Caki2 (cell line): ENCODE measurements at regions not wholly inside any gene's neighbourhood (a gene's known extent, or its start where the extent isn't known, plus 50 kb on each side); places are given as distances from the start of the nearest gene placed in this dataset.

ENCODE experiments used
- DNase-seq: peaks from one replicate; pipeline ENCODE4 v3.0.0-alpha.2; 2015; ENCODE audit warnings: low read depth
- in situ Hi-C: cut with HindIII; loops from 2 replicates; pipeline ENCODE4 v1.10.0; 2016; ENCODE audit warnings: low sequenced_read_pairs, low pct_unique_long_range_greater_than_20kb, mixed read lengths

DNA sequence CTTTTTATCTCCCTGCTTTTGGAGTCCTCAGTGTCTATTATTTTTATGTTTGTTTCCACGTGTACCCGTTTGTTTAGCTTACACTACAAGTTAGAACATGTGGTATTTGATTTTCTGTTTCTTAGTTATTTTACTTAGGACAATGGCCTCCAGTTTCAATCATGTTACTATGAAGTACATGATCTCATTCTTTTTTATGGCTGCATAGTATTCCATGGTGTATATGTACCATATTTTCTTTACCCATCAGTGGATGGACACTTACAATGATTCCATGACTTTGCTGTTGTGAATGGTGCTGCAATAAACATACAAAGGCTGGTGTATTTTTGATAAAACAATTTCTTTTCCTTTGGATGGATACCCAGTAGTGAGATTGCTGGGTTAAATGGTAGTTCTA is 269.5 kb downstream of the HS3ST3A1 start:
- DNase-seq = no peak
- in situ Hi-C loops = no loop called here

DNA sequence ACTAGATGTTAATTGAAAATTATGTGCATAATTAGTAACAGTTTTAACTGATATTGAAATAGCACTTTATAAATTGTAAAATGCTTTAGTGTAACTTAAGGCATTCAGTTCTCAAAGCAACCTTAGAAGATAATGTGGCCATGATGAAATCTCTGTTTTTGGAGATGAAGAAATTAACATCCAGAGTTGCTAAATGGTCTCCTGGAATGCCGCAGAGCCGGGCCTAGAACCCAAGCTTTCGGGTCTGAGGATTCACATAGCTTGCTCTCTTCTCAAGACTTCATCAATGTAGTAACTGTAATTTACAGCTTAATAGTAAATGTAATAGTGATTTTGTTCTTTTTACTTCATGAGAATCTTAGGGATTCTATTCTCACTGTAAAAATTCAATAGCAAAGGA is 272.3 kb downstream of the HS3ST3A1 start:
- in situ Hi-C loops = no loop called here

DNA sequence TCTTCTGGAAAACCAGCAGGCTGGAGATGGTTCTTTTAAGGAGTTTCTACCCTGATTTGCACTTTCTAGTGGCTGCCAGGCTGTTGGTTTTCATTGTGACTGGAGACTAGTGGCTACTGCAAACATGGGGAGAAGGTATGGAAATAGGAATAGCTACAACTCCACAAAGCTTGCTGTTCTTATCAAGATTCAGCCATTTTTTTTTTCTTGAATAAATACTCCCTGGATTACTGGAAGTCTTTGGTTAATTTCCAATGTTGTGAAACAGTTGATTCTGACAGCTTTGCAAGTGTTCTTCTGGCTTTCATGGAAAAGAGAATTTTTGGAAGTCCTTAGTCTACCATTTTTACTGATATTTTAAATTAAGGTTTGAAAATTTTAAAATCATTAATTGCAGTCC is 277.7 kb downstream of the HS3ST3A1 start:
- no peak for DNase-seq
- in situ Hi-C loops = no loop called here

More for the DNA sequence above, 272.3 kb downstream of the HS3ST3A1 start:
- no peak for DNase-seq

DNA sequence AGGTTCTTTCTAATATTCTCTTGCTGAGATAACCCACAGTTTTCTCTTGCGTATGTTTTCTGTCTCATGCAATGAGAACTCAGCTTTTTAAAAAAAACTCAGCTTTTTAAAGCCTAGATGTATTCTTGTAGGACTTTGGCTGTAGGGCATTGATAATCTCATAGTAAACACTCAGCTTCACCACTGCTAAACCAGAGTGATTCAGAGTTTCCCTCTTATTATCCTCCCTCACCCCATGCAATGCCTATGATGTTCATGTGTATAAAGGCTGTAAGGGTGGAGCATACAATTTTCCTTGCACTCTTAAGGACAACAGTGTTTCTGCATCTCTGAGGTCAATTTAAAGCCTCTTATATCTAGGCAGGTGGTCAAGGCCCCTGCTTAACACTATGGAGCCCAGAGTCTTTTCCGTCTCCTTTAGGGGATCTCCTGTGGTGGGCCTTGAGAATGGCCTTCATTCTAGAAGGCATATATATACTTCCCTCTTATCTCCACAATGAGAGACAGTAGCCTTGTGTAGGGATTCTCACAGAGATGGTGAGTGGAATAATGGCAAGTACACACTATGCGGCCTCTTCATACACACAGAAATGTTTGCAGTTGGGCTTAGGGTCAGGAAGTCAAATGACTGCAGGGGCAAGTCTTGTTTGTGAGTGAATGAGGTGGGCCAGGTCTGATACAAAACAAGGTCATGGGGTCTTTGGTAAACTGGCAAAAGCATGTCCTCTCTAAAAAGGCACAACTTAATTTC is 279.6 kb downstream of the HS3ST3A1 start:
- in situ Hi-C loops = no loop called here
- no peak for DNase-seq

DNA sequence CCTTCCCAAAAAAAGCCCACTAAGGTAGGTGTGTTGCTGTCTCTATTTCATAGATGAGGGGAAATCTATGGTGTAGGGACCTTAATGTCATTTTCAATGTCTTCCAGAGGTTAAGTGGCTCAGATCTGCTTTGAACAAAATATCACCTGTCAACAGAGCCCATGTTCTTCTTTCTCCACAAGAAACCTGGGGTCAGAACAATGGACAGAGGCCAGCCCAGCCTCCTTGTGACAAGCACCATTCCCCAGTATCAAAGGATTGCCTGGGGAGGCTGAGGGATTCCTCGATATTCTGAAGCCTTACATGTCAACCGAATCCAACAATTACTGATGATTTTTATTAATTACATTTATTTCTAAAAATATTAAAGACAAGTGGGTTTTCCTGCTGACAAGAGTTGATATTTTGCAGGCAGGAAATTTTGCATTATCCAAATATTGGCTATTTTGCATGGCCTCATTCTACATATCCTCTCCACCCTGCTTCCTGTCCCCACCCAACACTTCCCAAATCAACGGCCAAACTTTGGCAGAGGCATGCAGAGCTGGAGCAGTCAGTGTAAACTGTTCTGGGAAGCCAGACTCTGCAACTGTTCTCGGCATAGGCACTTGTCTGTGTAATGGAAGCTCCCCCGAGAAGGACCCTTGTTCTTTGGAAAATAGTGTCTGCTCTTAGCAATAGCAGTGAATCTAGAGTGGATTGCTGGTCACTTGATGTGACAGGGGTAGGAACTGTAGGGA is 281.5 kb downstream of the HS3ST3A1 start:
- DNase-seq = no peak

DNA sequence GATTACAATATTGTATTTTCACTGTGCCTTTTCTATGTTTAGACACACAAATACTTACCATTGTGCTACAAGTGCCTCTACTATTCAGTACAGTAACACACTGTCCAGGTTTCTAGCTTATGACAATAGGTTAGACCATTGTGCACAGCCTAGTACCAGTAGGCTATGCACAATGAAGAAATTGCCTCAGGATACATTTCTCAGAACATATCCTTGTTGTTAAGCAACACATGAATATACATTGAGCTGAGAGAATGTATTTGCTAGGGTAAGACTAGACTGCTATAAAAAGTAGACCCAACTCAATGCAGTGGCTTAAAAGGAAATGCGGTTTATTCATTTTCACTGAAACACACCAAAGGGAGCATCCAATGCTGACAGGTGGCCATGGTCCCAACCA is 285.1 kb downstream of the HS3ST3A1 start:
- DNase-seq = no peak
- in situ Hi-C loops = no loop called here

More for the DNA sequence above, 281.5 kb downstream of the HS3ST3A1 start:
- in situ Hi-C loops = no loop called here

DNA sequence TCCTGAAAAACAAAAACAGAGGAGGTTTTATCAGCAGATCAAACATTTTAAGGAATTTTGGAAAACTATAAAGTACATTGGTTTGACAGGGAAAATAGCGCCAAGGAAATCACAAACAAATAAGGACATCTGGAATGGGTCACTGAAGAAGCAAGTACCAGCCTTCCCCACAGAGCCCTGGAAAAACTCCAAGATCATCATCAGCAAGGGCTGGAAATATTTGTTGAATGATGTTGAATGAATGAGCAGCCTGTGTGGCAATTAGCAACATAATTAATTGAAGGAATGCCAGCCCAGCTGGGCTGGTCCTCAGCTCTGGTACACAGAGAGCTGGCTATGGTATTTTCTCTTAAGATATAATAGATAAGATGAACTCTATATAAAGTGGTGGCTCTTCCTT is 290.4 kb downstream of the HS3ST3A1 start:
- DNase-seq = peak; percentile 5
- in situ Hi-C loops = no loop called here

DNA sequence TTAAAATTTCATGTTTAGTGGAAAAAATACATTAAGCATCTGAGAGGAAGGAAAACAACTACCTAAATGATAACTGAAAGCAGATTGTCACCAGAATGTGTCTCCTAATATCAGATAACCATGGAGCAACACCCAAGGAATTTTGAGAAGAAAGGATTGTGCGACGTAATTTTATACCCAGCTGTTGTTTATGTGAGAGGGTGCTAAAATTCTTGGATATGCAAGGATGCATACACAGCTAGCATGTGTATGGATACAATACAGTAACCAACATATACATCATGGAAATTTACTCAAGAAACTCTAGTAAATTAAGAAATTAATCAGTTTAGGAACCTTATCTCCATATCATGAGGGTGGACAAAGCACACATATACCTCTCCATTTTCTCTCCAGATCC is 290.9 kb downstream of the HS3ST3A1 start:
- DNase-seq = no peak
- in situ Hi-C loops = no loop called here

DNA sequence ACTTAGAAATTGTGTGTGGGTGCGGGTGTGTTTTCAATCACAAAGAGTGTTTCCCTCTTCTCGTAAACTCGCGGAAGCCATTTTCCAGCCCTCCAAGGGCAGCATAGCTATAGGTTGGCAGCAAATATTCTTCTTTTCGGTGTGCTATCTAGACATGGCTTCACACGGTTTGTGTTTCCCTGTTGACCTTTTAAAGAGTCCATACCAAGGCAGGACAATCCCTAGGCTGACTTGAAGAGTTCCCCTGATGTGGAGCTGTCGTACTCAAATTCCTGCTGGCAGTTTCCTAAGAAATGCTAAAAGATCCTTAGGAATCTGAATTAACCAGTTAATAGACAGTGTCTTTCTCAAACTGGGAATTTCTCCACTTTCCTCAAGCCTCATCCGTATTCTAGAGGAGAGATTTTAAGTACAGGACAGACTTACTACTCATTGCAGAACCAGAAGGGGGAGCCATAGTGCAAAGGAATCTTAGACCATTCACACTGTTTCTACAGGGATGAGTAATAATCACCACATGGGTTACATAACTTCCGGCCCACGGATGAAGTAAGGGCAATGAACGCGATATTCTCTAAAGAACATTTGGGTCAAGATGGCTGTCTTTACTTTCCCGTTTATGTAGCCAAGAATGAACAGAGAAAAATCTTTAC is 288.6 kb upstream of the ELAC2 start:
- peak; percentile 53 for DNase-seq
- in situ Hi-C loops = no loop called here

DNA sequence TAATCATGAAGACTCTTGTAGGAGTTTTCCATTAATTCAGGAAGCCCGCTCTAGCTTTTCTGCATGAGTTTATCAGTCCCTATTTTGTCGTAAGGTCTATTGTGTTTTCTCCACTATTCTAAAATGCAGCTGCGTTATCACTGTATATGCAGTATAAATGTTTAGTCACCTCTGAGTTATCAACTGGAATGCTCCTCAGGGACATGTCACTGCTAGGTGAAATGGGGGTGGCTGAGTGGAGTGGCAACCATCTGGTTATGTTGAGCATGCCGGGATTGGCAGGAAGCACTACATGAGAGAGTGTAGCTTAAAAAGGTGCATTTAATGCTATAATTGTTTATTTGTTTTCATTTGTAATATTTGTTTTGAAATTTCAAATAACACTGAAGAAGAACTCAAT is 285.2 kb upstream of the ELAC2 start:
- DNase-seq = no peak
- in situ Hi-C loops = no loop called here

DNA sequence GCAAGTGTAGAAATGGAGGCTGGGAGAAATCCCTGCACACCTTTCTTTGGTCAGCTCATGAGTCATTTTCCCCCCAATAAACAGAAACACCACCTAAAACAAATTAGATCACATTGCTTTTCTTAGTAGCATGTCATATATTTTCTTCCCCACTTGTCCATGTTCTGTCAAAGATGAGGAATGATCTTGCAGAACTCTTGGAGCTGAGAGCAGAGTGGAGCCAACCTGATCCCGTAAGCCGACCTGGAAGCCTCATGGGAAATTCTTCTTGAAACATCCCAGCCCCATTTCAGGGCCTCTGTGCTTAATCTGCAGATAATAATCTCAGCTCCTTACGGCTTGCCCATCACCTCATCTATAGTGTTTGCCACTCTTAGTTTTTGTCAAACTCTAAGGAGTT is 284.6 kb upstream of the ELAC2 start:
- no peak for DNase-seq
- in situ Hi-C loops = no loop called here

DNA sequence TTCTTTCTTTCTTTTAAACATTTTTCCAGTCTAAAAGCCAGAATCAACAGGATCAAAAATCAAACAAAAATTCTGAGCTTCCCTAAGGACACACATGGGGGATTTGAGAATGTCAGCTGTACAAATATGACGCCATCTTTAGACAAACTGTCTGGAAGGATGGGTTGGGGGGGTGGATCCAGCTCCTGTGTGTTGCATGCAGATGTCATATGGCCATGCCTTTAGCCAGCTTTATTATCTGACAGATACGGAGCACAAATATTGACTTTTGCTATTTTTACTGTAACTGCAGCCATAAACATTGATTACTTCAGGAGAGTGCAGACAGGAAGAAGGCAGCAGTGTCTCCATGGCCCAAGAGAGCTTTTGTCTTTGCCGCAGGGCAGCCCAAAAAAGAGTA is 279.4 kb upstream of the ELAC2 start:
- DNase-seq = no peak
- in situ Hi-C loops = no loop called here

DNA sequence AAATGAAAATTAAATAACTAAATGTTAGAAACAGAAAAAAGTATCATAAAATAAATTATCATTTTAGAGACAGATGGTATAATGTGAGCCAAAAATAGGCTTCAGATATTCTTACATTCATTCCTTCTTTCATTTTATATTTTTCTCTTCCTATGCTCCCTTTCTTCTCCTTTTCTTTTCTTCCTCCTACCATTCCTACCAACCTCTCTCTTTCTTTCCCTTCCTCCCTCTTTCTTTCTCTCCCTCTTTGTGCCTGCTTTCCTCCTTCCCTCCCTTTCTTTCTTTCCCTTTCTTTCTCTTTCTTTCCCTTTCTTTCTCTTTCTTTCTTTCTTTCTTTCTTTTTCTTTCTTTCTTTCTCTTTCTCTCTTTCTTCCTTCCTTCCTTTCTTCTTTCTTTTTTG is 275.6 kb upstream of the ELAC2 start:
- in situ Hi-C loops = no loop called here

DNA sequence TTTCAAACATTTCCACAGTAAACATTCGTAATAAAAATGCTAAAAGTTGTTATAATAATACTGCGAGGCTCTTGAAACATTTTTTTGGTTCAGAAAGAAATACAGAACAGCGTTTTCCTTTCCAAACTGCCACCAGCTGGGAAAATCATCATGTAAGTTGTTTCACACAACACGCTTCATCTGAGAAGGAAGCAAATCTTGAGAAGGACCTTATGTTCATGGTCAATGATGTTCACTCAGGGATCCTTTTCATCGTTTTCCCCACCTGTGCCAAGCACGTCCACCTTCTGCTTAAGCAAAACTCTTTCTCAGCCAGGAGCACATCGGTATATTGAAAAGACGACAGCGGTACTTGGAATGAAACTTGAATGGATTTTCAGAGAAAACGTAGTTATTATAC is 274.5 kb upstream of the ELAC2 start:
- in situ Hi-C loops = no loop called here
- no peak for DNase-seq

More for the DNA sequence above, 275.6 kb upstream of the ELAC2 start:
- DNase-seq = no peak

DNA sequence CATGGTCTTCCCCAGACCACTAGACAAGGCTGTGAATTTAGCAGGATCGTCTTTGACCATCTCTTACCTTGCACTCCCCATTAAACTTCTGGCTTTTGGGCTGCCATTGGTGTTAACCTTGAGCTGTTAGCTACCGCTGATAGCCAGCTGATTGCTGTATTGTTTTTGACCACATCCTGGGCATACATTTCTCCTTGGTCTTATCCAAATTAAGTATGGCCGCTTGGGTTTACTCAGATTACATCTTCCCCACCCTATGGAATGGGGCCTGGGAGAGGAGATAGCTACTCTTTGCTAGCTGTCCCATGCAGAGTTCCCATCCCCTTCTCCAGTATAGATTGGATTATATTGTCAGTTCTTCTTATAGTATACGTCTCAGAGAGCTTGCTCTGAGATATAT is 270.4 kb upstream of the ELAC2 start:
- in situ Hi-C loops = no loop called here
- DNase-seq = no peak

DNA sequence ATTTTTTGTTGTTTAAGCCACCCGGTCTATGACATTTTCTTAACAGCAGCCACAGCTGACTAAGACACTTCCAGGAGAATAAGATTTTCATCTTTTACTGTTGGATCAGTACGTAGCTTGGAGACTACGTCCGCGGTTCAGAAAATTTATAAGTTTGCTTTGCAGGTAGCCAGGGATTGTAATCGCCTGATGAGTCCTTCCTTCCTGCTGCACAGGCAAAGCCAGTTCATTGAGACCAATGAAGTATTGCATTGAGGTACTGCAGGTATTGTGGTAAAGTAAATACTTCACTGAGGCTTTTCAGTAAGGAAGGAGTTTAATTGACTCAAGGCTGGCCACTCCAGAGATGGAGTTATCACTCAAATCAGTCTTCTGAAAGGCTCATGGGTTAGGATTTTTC is 269.4 kb upstream of the ELAC2 start:
- in situ Hi-C loops = no loop called here
- no peak for DNase-seq

DNA sequence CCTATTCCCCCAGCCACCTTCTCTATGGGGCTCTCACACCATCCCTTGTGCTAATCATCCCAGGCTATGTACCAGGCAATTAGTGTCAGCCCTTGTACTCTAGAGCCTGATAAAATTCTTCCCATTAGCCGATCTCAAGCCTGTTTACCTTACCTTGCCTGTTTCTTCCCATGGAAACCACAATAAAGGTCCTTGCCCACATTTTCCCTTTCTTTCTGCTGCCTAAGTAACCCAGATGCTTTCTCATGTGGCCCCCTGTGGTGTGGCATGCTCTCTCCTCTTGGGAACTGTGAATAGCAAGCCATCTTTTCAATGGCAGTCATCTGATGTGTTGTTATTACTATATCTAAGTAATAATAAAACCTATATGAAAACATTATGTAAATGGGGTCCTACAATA is 265.8 kb upstream of the ELAC2 start:
- in situ Hi-C loops = no loop called here
- DNase-seq = no peak

DNA sequence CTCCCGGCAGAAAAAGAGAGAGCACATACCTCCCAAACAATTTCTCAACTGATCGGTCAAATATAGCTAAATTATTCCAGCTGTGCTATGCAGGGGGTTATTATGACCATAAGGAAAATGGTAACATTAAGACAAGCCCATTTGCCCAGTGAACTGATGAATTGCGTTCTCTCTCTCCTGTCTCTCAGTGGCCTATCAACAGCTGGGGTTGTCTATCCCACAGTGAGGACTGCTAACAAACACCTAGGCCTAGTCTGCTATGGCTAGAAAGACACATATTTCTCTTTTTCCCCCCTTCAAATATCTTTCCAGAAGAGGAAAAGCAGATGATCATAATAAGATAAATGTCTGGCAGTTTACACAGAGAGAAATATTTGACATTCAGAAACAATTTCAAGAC is 263.8 kb upstream of the ELAC2 start:
- DNase-seq = no peak
- in situ Hi-C loops = no loop called here

DNA sequence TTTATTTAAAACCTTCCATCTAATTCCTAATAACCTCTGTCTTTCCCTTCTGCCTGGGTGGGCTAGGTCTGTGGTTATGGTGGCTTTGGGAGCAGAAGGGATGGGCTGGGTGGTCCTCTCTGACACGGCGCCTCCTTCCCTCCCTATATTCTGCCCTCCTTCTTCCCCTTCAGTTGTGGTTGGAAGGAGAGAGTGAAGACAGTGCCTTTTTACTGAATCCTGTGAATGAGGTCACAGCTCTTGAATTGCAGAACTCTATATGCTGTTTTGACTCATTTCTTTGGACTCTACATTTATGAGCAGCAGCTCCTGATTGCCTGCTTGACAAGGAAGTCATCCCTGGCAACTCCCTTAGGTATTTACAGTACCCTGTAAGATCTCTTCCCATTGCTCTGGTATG is 256.0 kb upstream of the ELAC2 start:
- in situ Hi-C loops = no loop called here
- no peak for DNase-seq
